H1 (cell line): ENCODE measurements at regions not wholly inside any gene's neighbourhood (a gene's known extent, or its start where the extent isn't known, plus 50 kb on each side); places are given as distances from the start of the nearest gene placed in this dataset.

Source experiments
- CTCF ChIA-PET: fragments of 300-600 bp; sonication (Branson Sonifier 250); formaldehyde crosslinking; loops from one replicate; lab custom pipeline; 2021; ENCODE audit not compliant: partially characterized antibody; lab: Charles Lee
- POLR2A ChIA-PET: fragments of 300-600 bp; sonication (Branson Sonifier 250); formaldehyde crosslinking; loops from one replicate; lab custom pipeline; 2021; ENCODE audit warnings: inconsistent platforms; ENCODE audit not compliant: partially characterized antibody; lab: Charles Lee
- DNase-seq, 2 experiments: peaks; one replicate each; pipeline versions ENCODE4 v3.0.0 to v3.0.0-alpha.2; 2010 to 2022; ENCODE audit warnings: low spot score in 2 of 2, low read depth in 1 of 2, mixed read lengths in 1 of 2
- FAIRE-seq: peaks from 2 replicates; lab custom pipeline; 2011; peaks lifted over from hg19 to GRCh38; lab: Jason Lieb, UNC
- H2AFZ ChIP-seq: 2 replicates; pipeline ENCODE4 v1.8.1; 2012; ENCODE audit warnings: low read length, inconsistent platforms
- H2AK5ac ChIP-seq: 2 replicates; pipeline ENCODE4 v1.6.1; 2013; ENCODE audit warnings: low read depth, low read length
- H2BK120ac ChIP-seq: replicated peaks from 2 replicates; pipeline ENCODE3; 2013; ENCODE audit warnings: low read depth, low read length, inconsistent platforms
- H2BK12ac ChIP-seq: 2 replicates; pipeline ENCODE4 v1.6.1; 2013; ENCODE audit warnings: low read depth, low read length
- H2BK15ac ChIP-seq: 2 replicates; pipeline ENCODE4 v1.6.1; 2013; ENCODE audit warnings: low read length
- H2BK20ac ChIP-seq: 2 replicates; pipeline ENCODE4 v1.6.1; 2013; ENCODE audit warnings: low read length
- H2BK5ac ChIP-seq: 2 replicates; pipeline ENCODE4 v1.6.1; 2013; ENCODE audit warnings: low read depth, low read length
- H3K14ac ChIP-seq: 2 replicates; pipeline ENCODE4 v1.6.1; 2013; ENCODE audit warnings: inconsistent platforms; ENCODE audit not compliant: insufficient read length
- H3K18ac ChIP-seq: 2 replicates; pipeline ENCODE4 v1.6.1; 2013; ENCODE audit warnings: low read length; ENCODE audit errors: extremely low read depth
- H3K23ac ChIP-seq: 2 replicates; pipeline ENCODE4 v1.6.1; 2013; ENCODE audit warnings: inconsistent platforms; ENCODE audit not compliant: insufficient read length
- H3K23me2 ChIP-seq: 2 replicates; pipeline ENCODE4 v1.6.1; 2013; ENCODE audit warnings: low read depth, low read length
- H3K27ac ChIP-seq: 2 replicates; pipeline ENCODE4 v1.6.1; 2011; ENCODE audit warnings: low read depth, low read length, inconsistent platforms
- H3K27me3 ChIP-seq, 4 experiments: replicated peaks in 1 of 4; 1 replicate in 1 of 4; 2 replicates in 3 of 4; pipeline versions ENCODE4 v1.6.1 to v1.8.1; 2011 to 2013; ENCODE audit warnings: low read length in 3 of 4, mild to moderate bottlenecking in 3 of 4, inconsistent platforms in 2 of 4, mixed read lengths in 2 of 4, moderate library complexity in 1 of 4; ENCODE audit not compliant: control insufficient read depth in 3 of 4, insufficient read depth in 3 of 4; ENCODE audit errors: extremely low read depth in 1 of 4
- H3K36me3 ChIP-seq, 4 experiments: 2 replicates each; pipeline versions ENCODE4 v1.6.1 to v1.8.1; 2011 to 2013; ENCODE audit warnings: mild to moderate bottlenecking in 4 of 4, low read length in 3 of 4, moderate library complexity in 2 of 4, control low read depth in 1 of 4, inconsistent platforms in 1 of 4; ENCODE audit not compliant: insufficient read depth in 4 of 4, control insufficient read depth in 2 of 4
- H3K4ac ChIP-seq: replicated peaks from 2 replicates; pipeline ENCODE3; 2013; ENCODE audit warnings: low read length, low read depth, mixed read lengths, inconsistent platforms; ENCODE audit not compliant: insufficient read length
- H3K4me1 ChIP-seq, 4 experiments: replicated peaks in 1 of 4; 1 replicate in 1 of 4; 2 replicates in 3 of 4; pipeline versions ENCODE4 v1.6.1 to v1.8.1; 2011 to 2013; ENCODE audit warnings: low read length in 3 of 4, inconsistent platforms in 2 of 4, mixed read lengths in 1 of 4; ENCODE audit not compliant: insufficient read depth in 4 of 4, control insufficient read depth in 3 of 4
- H3K4me2 ChIP-seq, 2 experiments: 2 replicates each; pipeline versions ENCODE4 v1.6.1 to v1.8.1; 2011 to 2013; ENCODE audit warnings: low read depth in 2 of 2, low read length in 2 of 2, control low read depth in 1 of 2, inconsistent platforms in 1 of 2, mild to moderate bottlenecking in 1 of 2; ENCODE audit not compliant: insufficient read depth in 1 of 2
- H3K4me3 ChIP-seq, 4 experiments: fragments of 200-600, 300-600 bp in 1 of 4; sonication (generic), shearing (Covaris generic), sonication (Bioruptor Twin) in 1 of 4; 2 replicates each; pipeline versions ENCODE4 v1.5.1 to v1.8.1; 2011 to 2016; ENCODE audit warnings: low read length in 4 of 4, low read depth in 3 of 4, control low read depth in 2 of 4, inconsistent platforms in 2 of 4, mild to moderate bottlenecking in 2 of 4, mixed read lengths in 1 of 4, moderate library complexity in 1 of 4; ENCODE audit not compliant: insufficient read depth in 2 of 4; ENCODE audit errors: extremely low read depth in 1 of 4
- H3K56ac ChIP-seq: replicated peaks from 2 replicates; pipeline ENCODE3; 2013; ENCODE audit warnings: low read depth, mild to moderate bottlenecking, mixed read lengths, low read length, inconsistent platforms; ENCODE audit not compliant: insufficient read length
- H3K79me1 ChIP-seq: 2 replicates; pipeline ENCODE4 v1.6.1; 2013; ENCODE audit warnings: low read depth, low read length, control low read depth
- H3K79me2 ChIP-seq, 2 experiments: 2 replicates each; pipeline versions ENCODE4 v1.6.1 to v1.8.1; 2012 to 2013; ENCODE audit warnings: low read length in 2 of 2, mild to moderate bottlenecking in 2 of 2, inconsistent platforms in 1 of 2; ENCODE audit not compliant: insufficient read depth in 2 of 2, control insufficient read depth in 1 of 2
- H3K9ac ChIP-seq, 4 experiments: replicated peaks in 1 of 4; 1 replicate in 1 of 4; 2 replicates in 3 of 4; pipeline versions ENCODE4 v1.6.1 to v1.8.1; 2011 to 2013; ENCODE audit warnings: low read depth in 3 of 4, low read length in 3 of 4, control low read depth in 2 of 4, mild to moderate bottlenecking in 2 of 4, moderate library complexity in 2 of 4, inconsistent platforms in 1 of 4; ENCODE audit errors: extremely low read depth in 1 of 4
- H3K9me3 ChIP-seq, 2 experiments: 2 replicates each; pipeline versions ENCODE4 v1.6.1 to v1.8.1; 2012 to 2013; ENCODE audit warnings: mild to moderate bottlenecking in 2 of 2, moderate library complexity in 2 of 2, control low read depth in 1 of 2, inconsistent platforms in 1 of 2, low read depth in 1 of 2, low read length in 1 of 2, mixed read lengths in 1 of 2; ENCODE audit not compliant: insufficient read depth in 2 of 2
- H4K20me1 ChIP-seq, 2 experiments: replicated peaks in 1 of 2; 2 replicates each; pipeline versions ENCODE3 to v1.8.1; 2011 to 2013; ENCODE audit warnings: inconsistent platforms in 2 of 2, low read length in 2 of 2, mild to moderate bottlenecking in 1 of 2; ENCODE audit not compliant: insufficient read depth in 2 of 2, control insufficient read depth in 1 of 2
- H4K5ac ChIP-seq: 2 replicates; pipeline ENCODE4 v1.6.1; 2013; ENCODE audit warnings: low read length, low read depth, mixed read lengths, inconsistent platforms; ENCODE audit not compliant: insufficient read length
- H4K8ac ChIP-seq: 2 replicates; pipeline ENCODE4 v1.8.0; 2013; ENCODE audit warnings: mild to moderate bottlenecking, moderate library complexity, low read length, inconsistent platforms; ENCODE audit not compliant: insufficient read depth; ENCODE audit errors: extremely low read depth
- H4K91ac ChIP-seq: replicated peaks from 2 replicates; pipeline ENCODE3; 2013; ENCODE audit warnings: low read length, mixed read lengths, inconsistent platforms; ENCODE audit not compliant: insufficient read length
- ASH2L ChIP-seq: fragments of 200-600, 300-600 bp; sonication (generic); IDR thresholded peaks from one replicate; pipeline ENCODE4 v1.7.1; 2017; ENCODE audit warnings: low read length
- CBX5 ChIP-seq: fragments of 300-800, 300-1000 bp; sonication (generic); IDR thresholded peaks from 2 replicates; pipeline ENCODE4 v1.7.1; 2016; ENCODE audit warnings: antibody characterized with exemption, low read length, low read depth
- CBX8 ChIP-seq: fragments of 300-800, 300-1000 bp; sonication (generic); IDR thresholded peaks from 2 replicates; pipeline ENCODE4 v1.7.1; 2016; ENCODE audit warnings: low read depth, low read length, borderline replicate concordance
- CREB1 ChIP-seq: IDR thresholded peaks from 2 replicates; pipeline ENCODE4 v1.6.1; 2012; ENCODE audit warnings: inconsistent platforms
- EZH2 ChIP-seq: fragments of 200-600 bp; sonication (generic); IDR thresholded peaks from 2 replicates; pipeline ENCODE4 v1.7.1; 2012; ENCODE audit warnings: low read depth, mild to moderate bottlenecking, moderate library complexity, low read length, inconsistent platforms; ENCODE audit not compliant: severe bottlenecking
- GTF2F1 ChIP-seq: IDR thresholded peaks from 2 replicates; pipeline ENCODE4 v1.6.1; 2012; ENCODE audit warnings: low read depth, low read length, improper control_type of control experiment, borderline replicate concordance
- POU5F1 ChIP-seq: IDR thresholded peaks from 2 replicates; pipeline ENCODE4 v1.6.1; 2011; ENCODE audit warnings: low read depth, mild to moderate bottlenecking, low read length, moderate library complexity
- SIN3A ChIP-seq, 2 experiments: IDR thresholded peaks in 1 of 2; conservative IDR thresholded peaks in 1 of 2; 2 replicates each; pipeline ENCODE4 v1.6.1; 2011 to 2012; ENCODE audit warnings: low read length in 2 of 2, improper control_type of control experiment in 1 of 2, low read depth in 1 of 2, mild to moderate bottlenecking in 1 of 2
- SIX5 ChIP-seq: IDR thresholded peaks from 2 replicates; pipeline ENCODE4 v1.6.1; 2011; ENCODE audit warnings: mild to moderate bottlenecking, low read depth, low read length
- SP1 ChIP-seq: IDR thresholded peaks from 2 replicates; pipeline ENCODE4 v1.6.1; 2011; ENCODE audit warnings: low read depth, low read length
- SP2 ChIP-seq: IDR thresholded peaks from 2 replicates; pipeline ENCODE4 v1.6.1; 2012; ENCODE audit warnings: mild to moderate bottlenecking, low read length, inconsistent platforms
- TAF1 ChIP-seq: IDR thresholded peaks from 2 replicates; pipeline ENCODE4 v1.6.1; 2011; ENCODE audit warnings: mild to moderate bottlenecking, low read depth, low read length
- USF2 ChIP-seq: IDR thresholded peaks from 2 replicates; pipeline ENCODE4 v1.6.1; 2011; ENCODE audit warnings: low read length, improper control_type of control experiment
- YY1 ChIP-seq: IDR thresholded peaks from 2 replicates; pipeline ENCODE4 v1.6.1; 2011; ENCODE audit warnings: low read depth, mild to moderate bottlenecking, low read length
- WGBS, 2 experiments: shearing (Covaris generic) in 1 of 2; methylation state at CpG; one replicate each; pipeline versions ENCODE4 v1.1.6 to v1.1.7; 2013 to 2015; ENCODE audit warnings: low lambda C conversion rate in 2 of 2, mixed read lengths in 2 of 2, inconsistent platforms in 1 of 2, low coverage in 1 of 2, missing lambda C conversion rate in 1 of 2; ENCODE audit not compliant: insufficient replicate concordance in 2 of 2, insufficient coverage in 1 of 2, insufficient read length in 1 of 2; ENCODE audit errors: extremely low coverage in 1 of 2, missing lambda C conversion rate in 1 of 2; 5-methylcytosine and 5-hydroxymethylcytosine counted together

DNA sequence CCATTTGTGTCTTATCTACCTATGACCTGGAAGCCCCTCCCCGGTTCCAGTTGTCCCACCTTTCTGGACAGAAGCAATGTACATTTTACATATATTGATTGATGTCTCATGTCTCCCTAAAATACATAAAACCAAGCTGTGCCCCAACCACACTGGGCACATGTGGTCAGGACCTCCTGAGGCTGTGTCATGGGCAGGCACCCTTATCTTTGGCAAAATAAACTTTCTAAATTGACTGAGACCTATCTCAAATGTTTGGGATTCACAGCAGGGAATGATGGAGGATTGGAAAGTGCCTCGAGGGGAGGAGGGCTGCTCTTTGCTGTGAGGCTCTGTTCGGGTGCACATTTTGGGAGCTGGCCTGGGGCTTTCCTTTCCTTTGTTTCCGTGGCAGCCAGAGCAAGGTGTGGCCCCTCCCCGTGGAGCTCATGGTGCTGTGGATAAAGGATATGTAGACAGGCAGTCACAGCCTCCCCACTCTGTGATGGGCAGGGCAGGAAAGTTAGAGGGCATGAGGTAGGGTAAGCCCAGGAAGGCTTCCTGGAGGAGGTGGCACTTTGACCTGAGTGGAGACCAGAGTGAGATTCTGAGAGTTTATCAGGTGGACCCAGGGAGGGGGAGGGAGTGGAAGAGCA lies 615.6 kb downstream of the TBC1D22A start:
- Histone ChIP-seq H3K56ac (no peak overlapping the region), H3K23ac (no peak overlapping the region), H3K14ac (no peak overlapping the region), H2BK12ac (no peak overlapping the region), H3K4me1 (no peaks in the 10 kb centered on the region), H2BK15ac (no peak overlapping the region), H2AFZ (no peak overlapping the region), H2BK5ac (no peak overlapping the region), H3K79me2 (no peaks in the 10 kb centered on the region), H2BK120ac (no peak overlapping the region), H3K4ac (no peak overlapping the region), H3K27ac (no peak overlapping the region), H3K23me2 (no peaks in the 10 kb centered on the region), H4K8ac (no peak overlapping the region), H3K4me3 (no peak overlapping the region), H3K27me3 (no peaks in the 10 kb centered on the region), H3K79me1 (no peaks in the 10 kb centered on the region), H3K9ac (no peak overlapping the region), H4K91ac (no peak overlapping the region), H3K18ac (no peak overlapping the region), H2BK20ac (no peak overlapping the region), H3K9me3 (peaks cover 68 to 92% of the 10 kb centered on the region in 2 experiments), H4K5ac (no peak overlapping the region), H3K4me2 (no peak overlapping the region), H4K20me1 (no peaks in the 10 kb centered on the region), H2AK5ac (no peak overlapping the region), H3K36me3 (no peaks in the 10 kb centered on the region)
- FAIRE-seq, result no peak
- no peak for DNase-seq
- 89% methylated on average over 5 of the region's 5 CpGs; no CpG with 5 or more reads in 1 of the 2 experiments for WGBS, 2 experiments
- ChIA-PET POLR2A (no interaction called here), CTCF (interaction anchor here (0.7 kb wide), 1 partner anchor 944 kb away, joined by 3 read pairs; no protein-coding TSS in a partner anchor)
- no peak for TF ChIP-seq SP1
- no peak for TF ChIP-seq EZH2
- no peak for TF ChIP-seq SP2
- TF ChIP-seq CBX5, result no peak
- TF ChIP-seq YY1, result no peak
- TF ChIP-seq ASH2L, result no peak
- no peak for TF ChIP-seq POU5F1
- TF ChIP-seq USF2, result no peak
- no peak for TF ChIP-seq GTF2F1
- TF ChIP-seq TAF1, result no peak
- no peak for TF ChIP-seq SIN3A (conservative IDR thresholded peaks at IDR 0.05 in 1 of 2, IDR thresholded peaks at IDR 0.05 in 1 of 2; ENCODE audit: low read depth in 1 of 2, low read length in 2 of 2)
- no peak for TF ChIP-seq SIX5
- no peak for TF ChIP-seq CREB1
- no peak for TF ChIP-seq CBX8
